Choroid plexus epithelial cell (primary cell): ENCODE measurements at regions not wholly inside any gene's neighbourhood (a gene's known extent, or its start where the extent isn't known, plus 50 kb on each side); places are given as distances from the start of the nearest gene placed in this dataset.

Experiments used
- DNase-seq: peaks from one replicate; pipeline ENCODE4 v3.0.0-alpha.2; 2010; ENCODE audit warnings: low read depth
- H3K4me3 ChIP-seq: 2 replicates; pipeline ENCODE4 v1.5.1; 2011; ENCODE audit warnings: low read depth, mild to moderate bottlenecking, control low read depth, low read length, moderate library complexity
- CTCF ChIP-seq: conservative IDR thresholded peaks from 2 replicates; pipeline ENCODE4 v1.5.1; 2011; ENCODE audit warnings: low read depth, mild to moderate bottlenecking, control low read depth, inconsistent platforms, low read length, moderate library complexity

DNA sequence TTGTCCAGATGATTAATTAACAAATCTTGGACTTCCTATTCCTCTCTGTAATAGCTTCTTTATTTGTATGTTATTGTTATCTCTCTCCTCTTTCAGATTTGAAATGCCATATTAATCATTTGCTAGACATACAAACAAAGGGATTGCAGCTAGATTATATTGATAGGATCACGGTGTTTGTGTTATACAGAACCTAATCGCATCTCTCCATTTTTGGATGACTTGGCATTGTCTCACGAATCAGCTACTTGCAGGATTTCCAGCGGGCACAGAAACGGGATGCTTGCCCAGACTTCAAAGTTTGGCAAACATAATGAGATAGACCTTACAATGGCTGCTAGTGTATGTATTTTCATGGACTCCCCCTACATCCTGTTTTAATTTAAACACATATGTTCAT is 368.1 kb downstream of the TLE4 start:
- TF ChIP-seq CTCF: no peak
- no peak overlapping the region for H3K4me3 ChIP-seq
- DNase-seq: no peak

- DNase-seq: no peak
- H3K4me3 ChIP-seq: no peak overlapping the region
- TF ChIP-seq CTCF: no peak
These were observed 364.6 kb downstream of the TLE4 start for GRCh38 chr9:79936336-79936735.

GRCh38 chr9:79929285-79929684 is 357.5 kb downstream of the TLE4 start:
- no peak for TF ChIP-seq CTCF
- no peak for DNase-seq
- H3K4me3 ChIP-seq: no peak overlapping the region

DNA sequence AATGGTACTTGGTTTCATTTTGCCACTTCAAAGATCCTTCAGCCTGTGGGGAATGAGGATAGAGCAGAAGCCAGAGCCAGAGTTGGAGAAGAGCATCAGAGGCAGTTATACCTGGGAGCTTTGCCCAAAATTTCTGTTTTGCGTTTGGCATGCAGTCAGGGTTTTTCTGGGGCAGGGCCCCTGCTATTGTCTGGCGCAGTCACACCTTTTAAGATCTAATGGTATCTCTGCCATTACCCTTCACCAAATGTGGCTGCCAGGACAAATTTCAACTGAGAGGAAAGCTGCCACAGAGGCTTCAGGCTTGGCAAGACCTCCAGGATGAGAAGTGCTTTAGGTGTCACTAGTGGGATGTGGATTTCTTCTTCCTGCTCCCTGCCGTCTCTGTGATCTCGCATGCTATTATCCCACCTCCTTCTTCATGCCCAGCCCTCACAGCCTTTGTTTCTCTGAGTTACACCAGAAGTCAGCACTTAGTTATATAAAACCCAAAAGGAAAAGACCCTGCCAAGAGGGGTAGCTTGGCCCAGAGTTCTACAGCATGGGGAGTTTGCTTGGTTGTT is 357.0 kb downstream of the TLE4 start:
- H3K4me3 ChIP-seq: no peak overlapping the region
- DNase-seq: no peak
- TF ChIP-seq CTCF: no peak

- no peak overlapping the region for H3K4me3 ChIP-seq
- no peak for TF ChIP-seq CTCF
These were observed 353.6 kb downstream of the TLE4 start for GRCh38 chr9:79925326-79925725.

GRCh38 chr9:79924836-79925235 is 353.1 kb downstream of the TLE4 start:
- H3K4me3 ChIP-seq: no peak overlapping the region
- no peak for DNase-seq
- no peak for TF ChIP-seq CTCF

More at GRCh38 chr9:79925326-79925725, 353.6 kb downstream of the TLE4 start:
- no peak for DNase-seq

DNA sequence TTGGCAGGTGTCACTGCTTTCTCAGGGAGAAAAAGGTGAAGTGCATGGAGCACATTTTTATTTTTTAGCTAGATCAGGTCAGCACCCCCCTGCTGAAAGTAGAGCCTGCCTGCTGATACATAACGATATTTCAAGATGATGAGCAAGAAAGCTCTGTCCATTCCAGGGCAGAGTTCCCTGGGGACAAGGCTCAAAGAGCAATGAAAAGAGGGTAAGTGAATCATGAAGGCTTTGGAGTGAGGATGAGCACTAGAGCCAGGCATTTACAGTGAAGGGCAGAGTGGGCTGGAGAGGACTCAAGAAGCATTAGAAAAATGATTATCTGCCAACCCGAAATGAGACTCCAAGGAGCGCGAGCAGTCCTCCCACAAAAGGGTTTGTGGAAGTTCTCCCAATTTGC is 345.7 kb downstream of the TLE4 start:
- H3K4me3 ChIP-seq: no peak overlapping the region
- no peak for DNase-seq
- TF ChIP-seq CTCF: no peak
